Gastrocnemius medialis (tissue), 4 donors: ENCODE measurements at regions not wholly inside any gene's neighbourhood (a gene's known extent, or its start where the extent isn't known, plus 50 kb on each side); places are given as distances from the start of the nearest gene placed in this dataset.

ENCODE experiments used
- CTCF ChIP-seq, 5 experiments: fragments of 450-650 bp in 3 of 5; fragments of 200-600 bp in 2 of 5; sonication (generic) in 2 of 5; IDR thresholded peaks in 4 of 5; conservative IDR thresholded peaks in 1 of 5; 1 replicate in 4 of 5; 2 replicates in 1 of 5; pipeline ENCODE4 v1.5.1; 2016 to 2019; ENCODE audit warnings: antibody characterized with exemption in 5 of 5, mild to moderate bottlenecking in 3 of 5, moderate library complexity in 3 of 5
- POLR2A ChIP-seq, 2 donors: fragments of 450-650 bp; IDR thresholded peaks; one replicate each; pipeline ENCODE4 v1.6.1; 2017; ENCODE audit warnings: antibody characterized with exemption in 2 of 2, mild to moderate bottlenecking in 2 of 2, moderate library complexity in 2 of 2

DNA sequence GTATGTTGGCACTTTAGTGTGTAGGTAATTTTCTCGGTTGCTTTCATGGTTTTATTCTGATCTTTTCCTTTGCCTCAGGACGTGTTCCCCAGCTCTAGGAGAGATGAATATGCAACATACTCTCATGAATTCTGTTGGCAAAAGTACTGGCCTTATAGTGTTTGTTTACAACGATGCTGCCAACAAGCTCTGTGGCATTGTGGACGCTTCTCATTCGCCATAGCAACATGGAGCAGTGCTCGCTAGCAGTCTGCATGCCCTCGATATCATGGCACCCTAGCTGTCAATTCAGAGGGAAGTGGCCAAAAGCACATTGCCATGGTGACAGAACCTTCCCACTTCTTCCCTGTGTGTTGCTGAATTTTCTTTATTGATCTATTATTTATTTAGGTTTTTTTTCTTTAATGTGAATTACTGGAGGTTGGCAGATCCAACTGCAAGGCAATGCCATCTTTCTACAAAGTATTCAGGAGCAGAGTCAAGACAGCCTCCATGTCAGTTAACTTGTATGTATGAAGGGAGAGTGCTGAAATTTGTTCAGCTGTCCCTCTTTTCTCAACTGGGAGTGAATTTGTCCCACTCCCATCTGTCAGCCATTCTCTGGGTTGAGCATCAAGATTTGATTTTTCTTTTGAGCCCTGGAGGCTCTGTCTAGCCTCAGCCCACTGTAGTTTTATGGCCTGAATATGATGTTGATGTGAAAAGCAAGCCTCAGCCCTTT lies 224.9 kb upstream of the VCX3A start:
- TF ChIP-seq CTCF (IDR thresholded peaks at IDR 0.05 in 4 of 5, conservative IDR thresholded peaks at IDR 0.05 in 1 of 5) (no peak), POLR2A (IDR thresholded peaks at IDR 0.05) (no peak)
